GM18907 (cell line): ENCODE measurements at regions not wholly inside any gene's neighbourhood (a gene's known extent, or its start where the extent isn't known, plus 50 kb on each side); places are given as distances from the start of the nearest gene placed in this dataset.

ENCODE experiments used
- ATAC-seq: cut with Tn5 transposase; IDR thresholded peaks from one replicate; pipeline ENCODE4 v1.9.1; 2021; ENCODE audit warnings: mild to moderate bottlenecking, moderate library complexity; ENCODE audit not compliant: unreplicated experiment

DNA sequence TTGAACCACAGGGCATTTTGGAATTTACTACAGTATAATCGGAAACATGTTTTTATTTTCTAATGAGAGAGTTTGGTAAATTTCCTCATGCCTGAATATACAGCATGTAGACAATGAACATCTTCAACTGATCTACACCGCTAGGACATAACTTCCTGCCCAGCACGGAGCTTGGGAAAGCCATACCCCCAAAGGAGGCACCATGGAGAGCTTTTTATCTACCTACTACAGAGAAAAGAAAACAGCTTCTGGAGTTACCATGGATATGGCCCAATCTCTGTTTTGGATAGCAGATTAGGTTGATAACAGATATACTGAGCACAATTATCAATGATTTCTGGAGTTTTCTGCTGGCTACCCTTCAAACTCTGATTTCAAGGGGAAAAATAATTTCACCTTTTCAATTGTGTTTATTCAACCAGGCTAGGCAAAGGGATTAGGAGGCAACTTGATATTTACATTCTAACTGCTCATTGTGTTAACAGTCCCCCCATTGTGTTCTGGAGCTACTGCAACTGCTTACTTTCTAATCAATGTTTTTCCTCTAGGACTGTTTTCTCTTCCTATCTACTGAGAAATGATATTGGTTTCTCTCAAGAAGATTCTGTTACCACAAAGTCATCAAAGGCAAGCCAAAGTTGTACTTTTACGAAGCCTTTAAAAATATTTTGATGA is 123.0 kb upstream of the ARHGAP28 start:
- no peak for ATAC-seq

DNA sequence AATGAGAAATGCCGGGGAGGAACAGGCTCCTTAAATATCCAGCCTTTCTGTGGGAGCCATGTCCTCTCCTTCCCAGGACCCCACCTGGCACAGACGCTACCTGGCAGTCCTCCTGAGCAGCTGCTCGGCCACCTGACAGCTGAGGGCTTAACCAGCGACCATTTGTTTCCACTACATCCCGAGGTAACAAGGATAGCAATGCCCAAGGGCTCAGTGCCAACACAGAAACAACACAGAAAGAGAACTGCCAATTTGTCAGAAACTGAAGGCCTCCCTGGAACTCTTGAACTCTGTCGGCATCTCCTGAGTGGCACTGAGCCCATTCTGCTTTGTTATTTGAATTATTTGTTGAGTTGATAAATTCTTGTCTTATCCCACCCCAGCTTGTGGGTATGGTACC is 122.2 kb upstream of the ARHGAP28 start:
- no peak for ATAC-seq

DNA sequence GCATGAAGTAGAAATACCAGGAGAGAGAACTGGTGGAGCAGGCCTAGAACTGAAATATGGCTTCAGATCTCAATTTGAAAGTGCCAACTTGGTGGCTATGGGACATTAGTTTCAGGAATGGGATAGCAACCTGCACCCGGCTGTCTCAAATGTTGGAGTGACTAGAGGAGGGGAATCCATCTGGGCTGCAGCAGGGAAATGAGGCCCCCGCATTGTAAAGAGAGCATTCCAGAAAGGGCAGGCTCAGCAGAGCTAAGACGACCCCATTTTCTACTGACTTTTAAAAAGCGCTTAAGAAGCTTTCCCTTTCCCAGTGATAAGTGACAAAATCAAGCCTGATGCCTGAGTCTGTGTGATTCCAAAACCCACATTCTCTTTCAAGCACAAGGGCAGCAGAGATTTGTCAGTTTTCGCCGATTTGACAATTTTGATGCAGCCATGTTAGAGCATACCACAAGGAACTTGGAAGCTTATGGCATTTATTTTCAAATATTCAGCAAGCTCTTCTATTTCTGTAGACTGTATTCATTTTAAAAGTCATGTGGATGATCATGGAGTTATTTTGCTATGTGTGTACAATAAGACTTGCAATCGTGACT is 119.8 kb upstream of the ARHGAP28 start:
- ATAC-seq = no peak

- ATAC-seq = no peak
Measured at GRCh38 chr18:6610466-6610865, 119.0 kb upstream of the ARHGAP28 start.

DNA sequence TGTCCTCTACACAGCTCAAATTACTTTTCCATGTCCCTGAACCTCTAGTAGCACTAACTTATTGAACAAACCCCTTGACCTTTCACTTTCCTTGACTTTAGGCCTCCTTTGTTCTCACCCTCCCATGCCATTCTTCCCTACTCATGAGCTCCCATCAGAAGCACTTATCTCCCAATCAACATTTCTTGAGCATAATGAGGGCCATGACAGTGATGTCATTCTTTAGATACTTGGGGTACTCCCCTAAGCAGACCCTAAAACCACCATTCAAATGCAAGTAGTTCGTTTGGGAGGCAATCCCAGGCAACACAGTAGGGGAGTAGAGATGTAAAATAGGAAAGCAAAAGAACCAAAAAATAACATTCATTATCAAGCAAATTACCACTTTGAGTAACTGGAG is 115.9 kb upstream of the ARHGAP28 start:
- ATAC-seq = no peak

- ATAC-seq = no peak
Measured at GRCh38 chr18:6614952-6615351, 114.6 kb upstream of the ARHGAP28 start.

DNA sequence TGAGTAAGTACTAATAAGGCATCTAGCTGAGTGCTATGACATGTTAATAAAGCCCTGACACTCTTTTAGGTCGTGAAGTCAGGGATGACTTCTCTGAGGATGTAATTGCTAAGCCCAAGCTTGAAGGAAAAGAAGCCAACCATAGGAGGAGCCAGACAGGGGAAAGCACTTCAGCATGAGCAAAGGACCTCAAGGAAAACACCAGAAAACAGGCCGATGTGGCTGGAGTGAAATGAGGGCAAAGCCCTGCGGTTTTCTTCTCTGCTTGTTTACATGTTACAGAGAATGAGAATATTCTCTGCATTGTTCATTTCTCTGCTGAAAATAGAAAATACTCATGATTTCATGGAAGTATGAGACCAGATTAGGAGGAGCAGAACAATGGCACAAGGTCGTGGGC is 112.5 kb upstream of the ARHGAP28 start:
- no peak for ATAC-seq

DNA sequence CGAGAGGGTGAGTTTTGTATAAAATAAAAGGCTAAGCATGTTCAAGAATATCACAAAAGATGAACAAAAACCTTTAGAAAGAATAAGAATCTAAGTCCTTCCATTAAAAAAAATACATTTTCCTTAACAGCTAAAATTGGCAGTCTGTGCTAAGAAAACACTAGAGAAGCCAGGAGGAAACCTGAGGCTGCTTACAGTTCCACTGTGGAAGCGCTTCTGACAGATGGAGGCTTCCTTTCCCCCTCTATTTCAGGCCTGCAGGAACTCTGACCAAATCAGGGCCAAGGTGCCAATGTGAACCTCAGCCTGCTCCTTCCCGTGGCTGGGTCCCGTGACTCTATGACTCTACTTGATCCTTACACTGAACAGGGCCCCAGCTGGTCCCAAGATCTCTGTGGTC is 108.1 kb upstream of the ARHGAP28 start:
- no peak for ATAC-seq

GRCh38 chr18:6623278-6623677 is 106.2 kb upstream of the ARHGAP28 start:
- ATAC-seq = no peak

GRCh38 chr18:6624271-6624660 is 105.2 kb upstream of the ARHGAP28 start:
- ATAC-seq = no peak

GRCh38 chr18:6624661-6625311 is 104.7 kb upstream of the ARHGAP28 start:
- ATAC-seq = no peak

GRCh38 chr18:6625481-6625880 is 104.0 kb upstream of the ARHGAP28 start:
- no peak for ATAC-seq

- ATAC-seq = no peak
Measured at GRCh38 chr18:6626457-6626856, 103.1 kb upstream of the ARHGAP28 start.

GRCh38 chr18:6627645-6628044 is 101.9 kb upstream of the ARHGAP28 start:
- ATAC-seq = no peak

DNA sequence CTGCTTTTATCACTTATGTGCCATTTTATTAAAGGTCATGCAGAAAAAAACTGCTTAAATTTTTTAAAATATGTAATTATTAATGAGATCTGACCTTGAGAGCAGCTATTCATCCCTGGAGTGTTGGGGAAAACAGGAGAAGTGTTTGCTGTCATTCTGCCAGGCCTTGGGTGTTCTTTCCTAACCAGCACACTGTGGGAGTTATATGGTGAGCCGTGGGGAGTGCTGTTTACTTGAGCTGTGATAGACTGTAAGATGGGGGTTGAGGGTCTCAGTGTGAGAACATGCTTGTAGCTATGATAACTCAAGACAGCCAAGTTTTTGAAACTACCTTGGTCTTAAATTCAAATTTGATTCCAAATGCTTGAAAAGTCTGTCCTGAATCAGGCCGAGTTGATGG is 101.3 kb upstream of the ARHGAP28 start:
- ATAC-seq = no peak

DNA sequence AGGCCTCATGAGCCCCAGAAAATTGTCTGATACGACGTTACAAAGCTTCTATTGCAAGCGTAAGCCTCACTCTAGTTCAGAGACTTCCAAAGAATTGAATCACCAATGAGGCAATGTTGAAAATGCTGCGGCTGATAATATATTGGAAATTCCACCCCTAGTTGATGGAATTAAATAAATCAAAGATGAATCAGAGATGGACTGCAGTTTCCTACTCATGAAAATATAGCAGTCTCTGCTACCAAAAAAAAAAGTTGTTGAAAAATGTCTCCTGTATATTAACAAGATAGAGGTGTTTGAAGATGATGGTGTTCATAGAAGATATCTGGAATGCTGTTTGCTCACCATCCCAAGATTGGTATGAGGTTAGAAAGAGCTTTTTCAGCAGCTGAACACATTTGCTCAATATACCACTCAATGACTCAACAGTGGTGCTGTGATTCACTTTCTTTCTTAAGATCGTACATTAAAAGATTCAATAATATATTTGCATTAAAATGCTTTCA is 99.8 kb upstream of the ARHGAP28 start:
- ATAC-seq = no peak

DNA sequence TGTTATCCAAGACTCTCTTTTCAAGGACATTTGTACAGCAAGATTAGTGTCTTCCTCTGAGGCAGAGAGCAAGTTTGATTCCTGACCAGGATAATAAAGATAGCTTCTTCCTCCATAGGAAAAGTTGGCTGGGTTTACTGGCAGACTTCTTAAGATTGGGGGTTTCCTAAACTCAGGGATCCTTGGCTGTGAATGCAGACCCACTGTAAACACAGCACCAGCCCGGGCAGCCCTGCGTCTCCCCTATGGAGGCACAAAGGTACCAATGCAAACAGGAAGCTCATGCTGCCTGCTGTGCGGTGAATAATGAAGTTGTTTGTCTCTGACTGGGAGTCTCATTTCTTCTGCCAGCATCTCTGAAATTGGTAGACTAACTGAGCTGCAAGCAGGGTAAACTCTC is 96.2 kb upstream of the ARHGAP28 start:
- no peak for ATAC-seq

DNA sequence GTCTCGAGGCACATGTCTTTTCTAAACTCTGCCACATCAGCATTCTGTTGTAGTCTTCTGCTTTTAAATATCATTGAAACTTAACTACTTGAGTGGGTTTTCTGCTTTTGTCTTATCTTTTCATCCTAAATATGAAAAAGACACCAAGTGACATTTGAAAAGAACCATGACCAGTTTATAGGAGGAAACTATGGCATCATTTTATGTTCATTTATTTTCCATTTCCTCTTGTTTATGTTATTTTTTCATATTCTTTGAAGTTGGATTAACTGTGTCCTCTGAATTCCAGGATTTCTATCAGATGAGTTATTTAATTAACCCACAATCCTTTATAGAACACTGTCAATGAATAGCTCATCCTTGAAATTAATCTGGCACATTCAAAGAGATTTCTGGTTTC is 93.4 kb upstream of the ARHGAP28 start:
- no peak for ATAC-seq

DNA sequence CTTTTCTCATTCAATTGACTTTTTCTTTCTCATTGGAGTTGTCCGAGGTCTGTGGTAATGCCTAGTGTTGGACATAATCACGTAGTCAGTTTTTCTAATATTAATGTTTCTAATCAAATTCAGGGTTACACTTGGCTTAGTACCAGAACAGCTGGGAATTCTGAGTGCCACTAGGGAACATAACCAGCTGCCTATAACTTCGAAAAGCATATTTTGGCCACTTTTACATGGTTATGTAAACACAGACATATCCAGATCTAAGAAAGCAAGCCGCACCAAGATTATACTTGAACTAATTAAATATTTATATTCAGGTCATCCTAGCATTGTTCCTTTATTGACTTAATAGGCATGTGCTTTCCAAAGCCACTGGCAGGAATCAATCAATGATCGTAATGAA is 91.1 kb upstream of the ARHGAP28 start:
- no peak for ATAC-seq

- no peak for ATAC-seq
Measured at GRCh38 chr18:6639305-6639704, 90.2 kb upstream of the ARHGAP28 start.

GRCh38 chr18:6644836-6645627 is 84.5 kb upstream of the ARHGAP28 start:
- ATAC-seq = no peak

- no peak for ATAC-seq
Measured at GRCh38 chr18:6646801-6647200, 82.7 kb upstream of the ARHGAP28 start.
